K562 (cell line): ENCODE measurements at regions not wholly inside any gene's neighbourhood (a gene's known extent, or its start where the extent isn't known, plus 50 kb on each side); places are given as distances from the start of the nearest gene placed in this dataset.
"Not testable (repeated sequence)": the region's sequence is repeated elsewhere in the genome, so short reads cannot be mapped to it uniquely, and the experiment has no call there.

Experiments
- CEBPB ChIP-seq: fragments of 450-650 bp; IDR thresholded peaks from 2 replicates; pipeline ENCODE4 v1.6.1; 2016; ENCODE audit warnings: missing genetic modification characterization, missing compliant biosample characterization
- E2F5 ChIP-seq: sonication (generic); formaldehyde crosslinking; IDR thresholded peaks from 2 replicates; pipeline ENCODE4 v1.8.0; 2022; ENCODE audit warnings: mild to moderate bottlenecking, missing genetic modification reagents
- ETV6 ChIP-seq, 3 experiments: fragments of 150-350 bp in 1 of 3; sonication (generic) in 1 of 3; formaldehyde crosslinking in 1 of 3; IDR thresholded peaks; 2 replicates each; pipeline versions ENCODE4 v1.6.1 to v1.8.0; 2014 to 2022; ENCODE audit warnings: borderline replicate concordance in 2 of 3, low read depth in 2 of 3, antibody characterized with exemption in 1 of 3, low read length in 1 of 3, mild to moderate bottlenecking in 1 of 3, missing genetic modification reagents in 1 of 3
- GTF2F1 ChIP-seq: IDR thresholded peaks from 2 replicates; pipeline ENCODE4 v1.6.1; 2011; ENCODE audit warnings: low read depth, low read length, improper control_type of control experiment
- MTA1 ChIP-seq: fragments of 450-650 bp; IDR thresholded peaks from 2 replicates; pipeline ENCODE4 v1.6.1; 2017; ENCODE audit warnings: borderline replicate concordance
- NKRF ChIP-seq: fragments of 450-650 bp; IDR thresholded peaks from 2 replicates; pipeline ENCODE4 v1.6.1; 2016; ENCODE audit warnings: borderline replicate concordance
- POLR2AphosphoS5 ChIP-seq: IDR thresholded peaks from 2 replicates; pipeline ENCODE4 v1.6.1; 2011; ENCODE audit warnings: mild to moderate bottlenecking, low read depth, low read length, moderate library complexity; ENCODE audit not compliant: control insufficient read depth, insufficient read depth
- RAD51 ChIP-seq: fragments of 450-650 bp; IDR thresholded peaks from 2 replicates; pipeline ENCODE4 v1.7.1; 2016; ENCODE audit warnings: low read depth, mild to moderate bottlenecking, borderline replicate concordance
- RCOR1 ChIP-seq, 2 experiments: IDR thresholded peaks; 2 replicates each; pipeline ENCODE4 v1.6.1; 2012; ENCODE audit warnings: low read depth in 2 of 2, low read length in 2 of 2, borderline replicate concordance in 1 of 2, improper control_type of control experiment in 1 of 2
- TCF7L2 ChIP-seq: fragments of 150-350 bp; IDR thresholded peaks from 2 replicates; pipeline ENCODE4 v1.6.1; 2016; ENCODE audit warnings: low read depth, mild to moderate bottlenecking, low read length, moderate library complexity
- TF ChIP-seq, protein P1 (sequence below), 3 experiments: IDR thresholded peaks in 2 of 3; conservative IDR thresholded peaks in 1 of 3; 2 replicates each; pipeline ENCODE4 v1.5.1; 2011 to 2012; ENCODE audit warnings: low read length in 3 of 3, mild to moderate bottlenecking in 3 of 3, control low read depth in 2 of 3, improper control_type of control experiment in 1 of 3, inconsistent platforms in 1 of 3, low read depth in 1 of 3, mixed read lengths in 1 of 3, moderate library complexity in 1 of 3; ENCODE audit not compliant: insufficient read depth in 2 of 3

DNA sequence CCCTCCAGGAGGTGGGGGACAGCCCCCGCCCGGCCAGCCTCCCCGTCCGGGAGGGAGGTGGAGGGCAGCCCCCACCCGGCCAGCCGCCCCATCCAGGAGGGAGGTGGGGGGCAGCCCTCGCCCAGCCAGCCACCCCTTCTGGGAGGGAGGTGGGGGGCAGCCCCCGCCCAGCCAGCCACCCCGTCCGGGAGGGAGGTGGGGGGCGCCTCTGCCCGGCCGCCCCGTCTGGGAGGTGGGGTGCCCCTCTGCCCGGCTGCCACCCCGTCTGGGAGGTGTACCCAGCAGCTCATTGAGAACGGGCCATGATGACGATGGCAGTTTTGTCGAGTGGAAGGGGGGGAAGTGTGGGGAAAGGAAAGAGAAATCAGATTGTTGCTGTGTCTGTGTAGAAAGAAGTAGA, 81.9 kb upstream of the NALF2 start:
- not testable (repeated sequence) for TF ChIP-seq RAD51; POLR2AphosphoS5; CEBPB (tag); E2F5 (CRISPR knock-in tag); GTF2F1; ETV6 (IDR thresholded peaks at IDR 0.05; ENCODE audit: borderline replicate concordance in 1 of 2, low read depth in 2 of 2, low read length in 1 of 2); ETV6 (CRISPR knock-in tag; IDR thresholded peaks at IDR 0.05; ENCODE audit: borderline replicate concordance); TCF7L2; RCOR1 (IDR thresholded peaks at IDR 0.05; ENCODE audit: borderline replicate concordance in 1 of 2, low read depth in 2 of 2, low read length in 2 of 2); NKRF; MTA1
- TF ChIP-seq, protein P1, sequence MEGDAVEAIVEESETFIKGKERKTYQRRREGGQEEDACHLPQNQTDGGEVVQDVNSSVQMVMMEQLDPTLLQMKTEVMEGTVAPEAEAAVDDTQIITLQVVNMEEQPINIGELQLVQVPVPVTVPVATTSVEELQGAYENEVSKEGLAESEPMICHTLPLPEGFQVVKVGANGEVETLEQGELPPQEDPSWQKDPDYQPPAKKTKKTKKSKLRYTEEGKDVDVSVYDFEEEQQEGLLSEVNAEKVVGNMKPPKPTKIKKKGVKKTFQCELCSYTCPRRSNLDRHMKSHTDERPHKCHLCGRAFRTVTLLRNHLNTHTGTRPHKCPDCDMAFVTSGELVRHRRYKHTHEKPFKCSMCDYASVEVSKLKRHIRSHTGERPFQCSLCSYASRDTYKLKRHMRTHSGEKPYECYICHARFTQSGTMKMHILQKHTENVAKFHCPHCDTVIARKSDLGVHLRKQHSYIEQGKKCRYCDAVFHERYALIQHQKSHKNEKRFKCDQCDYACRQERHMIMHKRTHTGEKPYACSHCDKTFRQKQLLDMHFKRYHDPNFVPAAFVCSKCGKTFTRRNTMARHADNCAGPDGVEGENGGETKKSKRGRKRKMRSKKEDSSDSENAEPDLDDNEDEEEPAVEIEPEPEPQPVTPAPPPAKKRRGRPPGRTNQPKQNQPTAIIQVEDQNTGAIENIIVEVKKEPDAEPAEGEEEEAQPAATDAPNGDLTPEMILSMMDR (IDR thresholded peaks at IDR 0.05 in 2 of 3, conservative IDR thresholded peaks at IDR 0.05 in 1 of 3; ENCODE audit: insufficient read depth in 2 of 3, low read depth in 1 of 3, low read length in 3 of 3), result not testable (repeated sequence)
